ENCODE measurements at regions not wholly inside any gene's neighbourhood (a gene's known extent, or its start where the extent isn't known, plus 50 kb on each side); places are given as distances from the start of the nearest gene placed in this dataset.

DNA sequence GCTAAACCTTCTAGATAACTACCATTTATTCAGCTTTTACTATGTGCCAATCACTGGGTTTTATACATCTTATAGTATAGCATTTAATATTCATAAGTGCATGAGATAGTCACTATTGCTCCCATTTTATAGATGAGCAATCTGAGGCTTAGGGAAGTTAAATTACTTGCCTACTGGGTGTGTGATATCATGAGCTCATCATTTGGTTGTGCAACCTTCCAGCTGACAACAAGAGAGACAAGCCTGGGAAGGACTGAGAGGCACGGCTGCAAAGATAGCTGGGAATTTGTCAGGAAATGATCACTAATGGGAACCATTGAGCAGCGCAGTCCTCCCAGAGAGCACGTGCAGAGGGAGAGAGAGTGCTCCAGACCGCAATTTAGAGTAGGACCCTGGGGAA lies 481.6 kb upstream of the KIF2A start:
- ATAC-seq: no peak
- TF ChIP-seq POU6F1 (CRISPR knock-in tag; IDR thresholded peaks at IDR 0.05; ENCODE audit: borderline replicate concordance, low read depth) (no peak), TOX (CRISPR knock-in tag; IDR thresholded peaks at IDR 0.05; ENCODE audit: borderline replicate concordance) (no peak), ZFP30 (CRISPR knock-in tag; IDR thresholded peaks at IDR 0.05) (no peak)

DNA sequence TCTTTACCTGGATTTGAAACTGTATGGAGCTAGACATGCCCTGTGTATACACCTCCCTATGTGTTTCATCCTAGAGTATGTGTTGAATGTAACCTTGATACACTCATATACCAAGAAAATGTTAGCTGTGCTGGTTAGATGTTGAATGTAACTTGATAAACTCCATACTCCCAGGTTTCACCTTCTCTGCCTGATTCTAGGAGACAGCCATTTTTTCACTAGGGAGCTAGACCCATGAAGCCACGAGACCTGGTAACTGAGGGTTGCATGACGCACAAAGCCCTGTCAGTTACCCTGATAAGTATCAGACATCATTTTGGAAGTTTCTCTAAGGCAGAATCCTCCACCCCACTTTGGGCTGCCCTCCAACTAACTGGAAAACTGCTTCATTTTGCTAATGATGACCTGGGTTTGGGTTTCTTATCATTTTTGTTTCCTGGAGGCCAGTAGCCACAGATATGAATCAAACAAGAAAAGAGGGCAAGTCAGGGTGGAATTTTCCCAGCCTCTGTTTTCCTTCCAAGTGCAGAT lies 478.5 kb upstream of the KIF2A start:
- no peak for ATAC-seq
- TF ChIP-seq ISL1 (CRISPR knock-in tag; IDR thresholded peaks at IDR 0.05): peak; percentile 28; the same call in 1 of the 2 replicates
- TF ChIP-seq ZNF70 (CRISPR knock-in tag; IDR thresholded peaks at IDR 0.05): peak; percentile 97
- no peak for TF ChIP-seq RARB (CRISPR knock-in tag; IDR thresholded peaks at IDR 0.05)
- TF ChIP-seq CSDC2 (CRISPR knock-in tag; IDR thresholded peaks at IDR 0.05): 0 out of 2 replicates have a peak, but pooled peaks have one; percentile 28
- TF ChIP-seq, protein P1, sequence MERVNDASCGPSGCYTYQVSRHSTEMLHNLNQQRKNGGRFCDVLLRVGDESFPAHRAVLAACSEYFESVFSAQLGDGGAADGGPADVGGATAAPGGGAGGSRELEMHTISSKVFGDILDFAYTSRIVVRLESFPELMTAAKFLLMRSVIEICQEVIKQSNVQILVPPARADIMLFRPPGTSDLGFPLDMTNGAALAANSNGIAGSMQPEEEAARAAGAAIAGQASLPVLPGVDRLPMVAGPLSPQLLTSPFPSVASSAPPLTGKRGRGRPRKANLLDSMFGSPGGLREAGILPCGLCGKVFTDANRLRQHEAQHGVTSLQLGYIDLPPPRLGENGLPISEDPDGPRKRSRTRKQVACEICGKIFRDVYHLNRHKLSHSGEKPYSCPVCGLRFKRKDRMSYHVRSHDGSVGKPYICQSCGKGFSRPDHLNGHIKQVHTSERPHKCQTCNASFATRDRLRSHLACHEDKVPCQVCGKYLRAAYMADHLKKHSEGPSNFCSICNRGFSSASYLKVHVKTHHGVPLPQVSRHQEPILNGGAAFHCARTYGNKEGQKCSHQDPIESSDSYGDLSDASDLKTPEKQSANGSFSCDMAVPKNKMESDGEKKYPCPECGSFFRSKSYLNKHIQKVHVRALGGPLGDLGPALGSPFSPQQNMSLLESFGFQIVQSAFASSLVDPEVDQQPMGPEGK (CRISPR knock-in tag; IDR thresholded peaks at IDR 0.05; ENCODE audit: borderline replicate concordance): no peak
- no peak for TF ChIP-seq CREB5 (CRISPR knock-in tag; IDR thresholded peaks at IDR 0.05; ENCODE audit: low read depth)
- TF ChIP-seq GLIS3 (CRISPR knock-in tag; IDR thresholded peaks at IDR 0.05): no peak

DNA sequence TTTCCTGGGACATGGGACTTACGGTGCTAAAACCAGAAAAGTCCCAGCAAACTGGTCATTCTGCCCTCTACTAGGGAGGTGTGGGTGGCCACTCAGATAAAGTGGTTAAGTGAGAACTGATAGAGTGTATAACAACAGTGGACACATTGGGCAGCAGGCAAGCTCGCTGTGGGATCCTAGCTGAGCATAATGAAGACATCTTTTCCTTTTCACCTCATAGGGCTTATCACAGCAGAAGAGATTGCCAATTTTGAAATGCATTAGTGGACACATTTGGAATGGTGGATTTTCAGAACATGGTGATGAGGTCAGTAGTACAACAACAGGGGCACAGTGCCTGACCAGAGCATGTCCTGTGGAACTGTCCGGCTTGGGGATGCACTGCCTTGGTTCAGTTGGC lies 477.1 kb upstream of the KIF2A start:
- no peak for ATAC-seq
- TF ChIP-seq CSDC2 (CRISPR knock-in tag; IDR thresholded peaks at IDR 0.05) (no peak), ZNF565 (CRISPR knock-in tag; conservative IDR thresholded peaks at IDR 0.05; ENCODE audit: low read depth) (no peak), ZNF70 (CRISPR knock-in tag; IDR thresholded peaks at IDR 0.05) (no peak), ZFP30 (CRISPR knock-in tag; IDR thresholded peaks at IDR 0.05) (no peak), PPARA (CRISPR knock-in tag; IDR thresholded peaks at IDR 0.05; ENCODE audit: borderline replicate concordance) (no peak), ZNF8 (CRISPR knock-in tag; IDR thresholded peaks at IDR 0.05) (no peak), RARB (CRISPR knock-in tag; IDR thresholded peaks at IDR 0.05) (no peak), TOX (CRISPR knock-in tag; IDR thresholded peaks at IDR 0.05; ENCODE audit: borderline replicate concordance) (no peak), OSR1 (CRISPR knock-in tag; IDR thresholded peaks at IDR 0.05) (no peak), TCF4 (CRISPR knock-in tag; IDR thresholded peaks at IDR 0.05; ENCODE audit: borderline replicate concordance) (no peak), POU6F1 (CRISPR knock-in tag; IDR thresholded peaks at IDR 0.05; ENCODE audit: borderline replicate concordance, low read depth) (no peak), SNAI2 (CRISPR knock-in tag; IDR thresholded peaks at IDR 0.05) (no peak), ZFP3 (CRISPR knock-in tag; IDR thresholded peaks at IDR 0.05) (no peak), ISL1 (CRISPR knock-in tag; IDR thresholded peaks at IDR 0.05) (no peak)
- TF ChIP-seq, protein P1 (CRISPR knock-in tag; IDR thresholded peaks at IDR 0.05; ENCODE audit: borderline replicate concordance): no peak

DNA sequence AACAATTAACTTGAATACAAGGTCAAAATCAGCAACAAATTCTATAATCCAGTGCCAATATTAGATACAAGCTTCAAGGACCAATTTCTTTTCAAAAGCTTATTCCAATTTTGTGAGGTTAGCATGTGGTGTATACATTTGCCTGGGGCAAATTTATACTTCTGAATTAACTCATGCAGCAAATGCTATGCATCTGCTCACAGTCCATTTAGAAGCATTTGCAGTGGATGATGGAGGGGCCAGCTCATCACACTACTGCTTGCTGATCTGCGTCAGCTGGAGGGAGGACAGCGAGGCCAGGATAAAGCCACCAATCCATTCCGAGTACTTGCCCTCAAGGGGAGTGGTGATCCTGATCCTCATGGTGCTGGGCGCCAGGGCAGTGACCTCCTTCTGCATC lies 474.3 kb upstream of the KIF2A start:
- ATAC-seq: no peak
- no peak for TF ChIP-seq POU6F1 (CRISPR knock-in tag; IDR thresholded peaks at IDR 0.05; ENCODE audit: borderline replicate concordance, low read depth)
- no peak for TF ChIP-seq PPARA (CRISPR knock-in tag; IDR thresholded peaks at IDR 0.05; ENCODE audit: borderline replicate concordance)
- no peak for TF ChIP-seq ZNF70 (CRISPR knock-in tag; IDR thresholded peaks at IDR 0.05)
- no peak for TF ChIP-seq ZFP3 (CRISPR knock-in tag; IDR thresholded peaks at IDR 0.05)
- no peak for TF ChIP-seq ARNTL (CRISPR knock-in tag; IDR thresholded peaks at IDR 0.05; ENCODE audit: borderline replicate concordance, low read depth)
- no peak for TF ChIP-seq ESRRG (CRISPR knock-in tag; IDR thresholded peaks at IDR 0.05)
- no peak for TF ChIP-seq ZNF8 (CRISPR knock-in tag; IDR thresholded peaks at IDR 0.05)
- TF ChIP-seq RARB (CRISPR knock-in tag; IDR thresholded peaks at IDR 0.05): no peak
- TF ChIP-seq SNAI2 (CRISPR knock-in tag; IDR thresholded peaks at IDR 0.05): no peak
- TF ChIP-seq TCF4 (CRISPR knock-in tag; IDR thresholded peaks at IDR 0.05; ENCODE audit: borderline replicate concordance): no peak
- TF ChIP-seq OSR1 (CRISPR knock-in tag; IDR thresholded peaks at IDR 0.05): no peak
- no peak for TF ChIP-seq GLIS3 (CRISPR knock-in tag; IDR thresholded peaks at IDR 0.05)
- TF ChIP-seq ZNF565 (CRISPR knock-in tag; conservative IDR thresholded peaks at IDR 0.05; ENCODE audit: low read depth): no peak
- TF ChIP-seq, protein P2, sequence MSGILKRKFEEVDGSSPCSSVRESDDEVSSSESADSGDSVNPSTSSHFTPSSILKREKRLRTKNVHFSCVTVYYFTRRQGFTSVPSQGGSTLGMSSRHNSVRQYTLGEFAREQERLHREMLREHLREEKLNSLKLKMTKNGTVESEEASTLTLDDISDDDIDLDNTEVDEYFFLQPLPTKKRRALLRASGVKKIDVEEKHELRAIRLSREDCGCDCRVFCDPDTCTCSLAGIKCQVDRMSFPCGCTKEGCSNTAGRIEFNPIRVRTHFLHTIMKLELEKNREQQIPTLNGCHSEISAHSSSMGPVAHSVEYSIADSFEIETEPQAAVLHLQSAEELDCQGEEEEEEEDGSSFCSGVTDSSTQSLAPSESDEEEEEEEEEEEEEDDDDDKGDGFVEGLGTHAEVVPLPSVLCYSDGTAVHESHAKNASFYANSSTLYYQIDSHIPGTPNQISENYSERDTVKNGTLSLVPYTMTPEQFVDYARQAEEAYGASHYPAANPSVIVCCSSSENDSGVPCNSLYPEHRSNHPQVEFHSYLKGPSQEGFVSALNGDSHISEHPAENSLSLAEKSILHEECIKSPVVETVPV (CRISPR knock-in tag; IDR thresholded peaks at IDR 0.05): no peak
- TF ChIP-seq CSDC2 (CRISPR knock-in tag; IDR thresholded peaks at IDR 0.05): no peak
- no peak for TF ChIP-seq CREB5 (CRISPR knock-in tag; IDR thresholded peaks at IDR 0.05; ENCODE audit: low read depth)
